ENCODE measurements at regions not wholly inside any gene's neighbourhood (a gene's known extent, or its start where the extent isn't known, plus 50 kb on each side); places are given as distances from the start of the nearest gene placed in this dataset.

DNA sequence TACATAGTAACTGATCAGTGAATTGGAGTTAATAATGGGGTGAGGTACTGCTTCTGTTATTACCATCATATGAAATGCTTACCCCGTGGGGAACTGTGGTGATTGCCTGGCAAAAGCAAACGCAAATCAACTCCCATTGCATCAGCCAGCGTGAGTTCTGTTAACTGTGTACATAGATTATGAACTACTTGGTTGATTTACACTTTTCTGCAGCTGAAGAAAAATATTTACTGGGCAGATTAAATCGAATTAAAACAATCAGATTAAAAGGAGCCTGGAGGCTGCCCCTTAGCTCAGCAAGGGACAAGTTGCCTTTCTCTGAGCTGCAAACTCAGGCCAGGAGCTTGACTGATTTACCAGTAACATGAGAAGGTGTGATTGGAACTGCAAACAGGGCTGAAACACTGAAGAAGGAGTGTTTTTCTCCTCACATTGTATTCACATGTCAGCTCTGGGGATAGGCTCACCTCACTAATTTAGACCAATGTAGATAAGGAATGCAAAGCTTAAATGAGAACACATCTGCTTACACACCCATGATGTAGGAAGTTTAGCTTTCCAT lies 220.1 kb downstream of the OSR1 start:
- no peaks in the 10 kb centered on the region for H3F3A ChIP-seq (ENCODE audit: control insufficient read depth, insufficient read depth)
- H3K9me3 ChIP-seq (ENCODE audit: control insufficient read depth, insufficient read depth, low read length): no peaks in the 10 kb centered on the region
- H3K79me2 ChIP-seq (ENCODE audit: control insufficient read depth, low read length): no peaks in the 10 kb centered on the region
- TF ChIP-seq, protein P1, sequence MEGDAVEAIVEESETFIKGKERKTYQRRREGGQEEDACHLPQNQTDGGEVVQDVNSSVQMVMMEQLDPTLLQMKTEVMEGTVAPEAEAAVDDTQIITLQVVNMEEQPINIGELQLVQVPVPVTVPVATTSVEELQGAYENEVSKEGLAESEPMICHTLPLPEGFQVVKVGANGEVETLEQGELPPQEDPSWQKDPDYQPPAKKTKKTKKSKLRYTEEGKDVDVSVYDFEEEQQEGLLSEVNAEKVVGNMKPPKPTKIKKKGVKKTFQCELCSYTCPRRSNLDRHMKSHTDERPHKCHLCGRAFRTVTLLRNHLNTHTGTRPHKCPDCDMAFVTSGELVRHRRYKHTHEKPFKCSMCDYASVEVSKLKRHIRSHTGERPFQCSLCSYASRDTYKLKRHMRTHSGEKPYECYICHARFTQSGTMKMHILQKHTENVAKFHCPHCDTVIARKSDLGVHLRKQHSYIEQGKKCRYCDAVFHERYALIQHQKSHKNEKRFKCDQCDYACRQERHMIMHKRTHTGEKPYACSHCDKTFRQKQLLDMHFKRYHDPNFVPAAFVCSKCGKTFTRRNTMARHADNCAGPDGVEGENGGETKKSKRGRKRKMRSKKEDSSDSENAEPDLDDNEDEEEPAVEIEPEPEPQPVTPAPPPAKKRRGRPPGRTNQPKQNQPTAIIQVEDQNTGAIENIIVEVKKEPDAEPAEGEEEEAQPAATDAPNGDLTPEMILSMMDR (IDR thresholded peaks at IDR 0.05; ENCODE audit: low read depth, low read length, poor library complexity, severe bottlenecking): no peak
- TF ChIP-seq EZH2phosphoT487 (IDR thresholded peaks at IDR 0.05; ENCODE audit: borderline replicate concordance, low read length): no peak
- H3K9me2 ChIP-seq (replicated peaks; ENCODE audit: control insufficient read depth, low read length): no peaks in the 10 kb centered on the region
- H3K27me3 ChIP-seq (ENCODE audit: control insufficient read depth, low read length): no peaks in the 10 kb centered on the region
- H4K20me1 ChIP-seq (ENCODE audit: control insufficient read depth, insufficient read depth, low read depth, low read length): no peaks in the 10 kb centered on the region
- H3K4me3 ChIP-seq (ENCODE audit: low read length): no peak overlapping the region
- H3K27ac ChIP-seq (ENCODE audit: low read depth, low read length): no peak overlapping the region
- H3K4me1 ChIP-seq (ENCODE audit: control insufficient read depth, low read length): no peaks in the 10 kb centered on the region
- no peaks in the 10 kb centered on the region for H3K36me3 ChIP-seq (ENCODE audit: control insufficient read depth, low read length)
- no peak overlapping the region for H3K4me2 ChIP-seq (ENCODE audit: low read length)

DNA sequence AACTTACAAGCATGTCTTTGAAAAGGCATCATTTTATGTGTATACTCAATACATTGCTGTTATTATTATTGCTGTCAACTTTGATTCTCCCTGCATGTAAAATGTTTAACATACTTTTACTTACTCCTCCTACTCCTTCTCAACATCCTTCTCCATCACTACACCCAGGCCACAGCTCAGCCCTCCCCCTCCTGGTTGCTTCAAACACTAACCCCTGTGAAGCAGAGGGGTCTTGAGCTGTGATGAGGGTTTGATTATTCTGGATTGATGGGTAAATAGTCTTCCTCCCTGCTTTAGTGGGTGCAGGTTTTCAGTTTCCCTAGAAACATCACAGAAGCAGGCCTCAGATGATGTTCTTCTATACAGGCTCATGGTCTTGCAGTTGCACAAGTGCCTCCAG lies 221.0 kb downstream of the OSR1 start:
- Histone ChIP-seq H3K9me3 (ENCODE audit: control insufficient read depth, insufficient read depth, low read length) (no peaks in the 10 kb centered on the region), H3K27me3 (ENCODE audit: control insufficient read depth, low read length) (no peaks in the 10 kb centered on the region), H3K4me3 (ENCODE audit: low read length) (no peak overlapping the region), H3K4me2 (ENCODE audit: low read length) (no peak overlapping the region), H3K9me2 (replicated peaks; ENCODE audit: control insufficient read depth, low read length) (no peaks in the 10 kb centered on the region), H3K79me2 (ENCODE audit: control insufficient read depth, low read length) (no peaks in the 10 kb centered on the region), H3F3A (ENCODE audit: control insufficient read depth, insufficient read depth) (no peaks in the 10 kb centered on the region), H3K4me1 (ENCODE audit: control insufficient read depth, low read length) (no peaks in the 10 kb centered on the region), H4K20me1 (ENCODE audit: control insufficient read depth, insufficient read depth, low read depth, low read length) (no peaks in the 10 kb centered on the region), H3K36me3 (ENCODE audit: control insufficient read depth, low read length) (no peaks in the 10 kb centered on the region), H3K27ac (ENCODE audit: low read depth, low read length) (no peak overlapping the region)
- TF ChIP-seq, protein P1 (IDR thresholded peaks at IDR 0.05; ENCODE audit: low read depth, low read length, poor library complexity, severe bottlenecking): no peak
- TF ChIP-seq EZH2phosphoT487 (IDR thresholded peaks at IDR 0.05; ENCODE audit: borderline replicate concordance, low read length): no peak

DNA sequence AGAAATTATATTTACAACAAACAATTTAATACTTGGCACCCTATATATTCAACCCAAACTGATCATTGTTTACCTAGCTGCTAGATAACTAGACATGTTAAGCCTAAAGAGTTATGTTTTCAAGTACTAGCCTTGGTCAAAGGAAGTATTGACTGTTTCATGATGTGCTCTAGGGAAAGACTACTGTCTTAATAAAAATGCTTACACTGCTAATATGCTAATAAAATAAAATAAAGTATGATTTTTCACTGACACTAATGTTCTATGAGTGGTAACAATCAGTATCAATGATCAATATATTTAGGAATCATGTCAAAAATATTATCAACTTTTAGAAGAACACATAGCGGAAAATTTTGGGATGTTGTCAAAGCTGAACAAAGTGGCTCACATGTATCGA lies 225.5 kb downstream of the OSR1 start:
- Histone ChIP-seq H3K9me2 (replicated peaks; ENCODE audit: control insufficient read depth, low read length) (no peaks in the 10 kb centered on the region), H3K27me3 (ENCODE audit: control insufficient read depth, low read length) (no peaks in the 10 kb centered on the region), H3K4me1 (ENCODE audit: control insufficient read depth, low read length) (no peaks in the 10 kb centered on the region), H3K4me3 (ENCODE audit: low read length) (no peak overlapping the region), H3F3A (ENCODE audit: control insufficient read depth, insufficient read depth) (no peaks in the 10 kb centered on the region), H3K27ac (ENCODE audit: low read depth, low read length) (no peak overlapping the region), H4K20me1 (ENCODE audit: control insufficient read depth, insufficient read depth, low read depth, low read length) (no peaks in the 10 kb centered on the region), H3K36me3 (ENCODE audit: control insufficient read depth, low read length) (no peaks in the 10 kb centered on the region), H3K79me2 (ENCODE audit: control insufficient read depth, low read length) (no peaks in the 10 kb centered on the region), H3K9me3 (ENCODE audit: control insufficient read depth, insufficient read depth, low read length) (no peaks in the 10 kb centered on the region), H3K4me2 (ENCODE audit: low read length) (no peak overlapping the region)
- TF ChIP-seq EZH2phosphoT487 (IDR thresholded peaks at IDR 0.05; ENCODE audit: borderline replicate concordance, low read length): no peak
- TF ChIP-seq, protein P1 (IDR thresholded peaks at IDR 0.05; ENCODE audit: low read depth, low read length, poor library complexity, severe bottlenecking): no peak

Measured in DOHH2 (cell line).